ENCODE measurements at regions not wholly inside any gene's neighbourhood (a gene's known extent, or its start where the extent isn't known, plus 50 kb on each side); places are given as distances from the start of the nearest gene placed in this dataset.

DNA sequence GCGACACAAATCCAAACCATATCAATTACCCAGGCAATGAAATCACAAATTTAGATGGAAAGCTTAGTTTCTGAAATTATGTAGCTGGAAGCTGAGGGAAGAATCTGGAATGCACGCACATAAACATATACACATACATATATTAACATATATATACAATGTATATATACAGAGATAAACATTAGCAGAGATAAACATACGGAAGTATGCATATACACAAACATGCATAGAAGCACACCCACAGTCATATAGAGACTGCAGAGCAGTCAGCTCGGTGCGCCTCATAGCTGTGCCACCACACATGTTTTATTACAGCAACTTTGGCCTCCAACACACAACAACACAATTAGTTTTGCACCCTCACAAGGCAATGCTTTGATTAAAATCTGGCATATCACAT lies 288.1 kb downstream of the TEX29 start:
- TF ChIP-seq, protein P1, sequence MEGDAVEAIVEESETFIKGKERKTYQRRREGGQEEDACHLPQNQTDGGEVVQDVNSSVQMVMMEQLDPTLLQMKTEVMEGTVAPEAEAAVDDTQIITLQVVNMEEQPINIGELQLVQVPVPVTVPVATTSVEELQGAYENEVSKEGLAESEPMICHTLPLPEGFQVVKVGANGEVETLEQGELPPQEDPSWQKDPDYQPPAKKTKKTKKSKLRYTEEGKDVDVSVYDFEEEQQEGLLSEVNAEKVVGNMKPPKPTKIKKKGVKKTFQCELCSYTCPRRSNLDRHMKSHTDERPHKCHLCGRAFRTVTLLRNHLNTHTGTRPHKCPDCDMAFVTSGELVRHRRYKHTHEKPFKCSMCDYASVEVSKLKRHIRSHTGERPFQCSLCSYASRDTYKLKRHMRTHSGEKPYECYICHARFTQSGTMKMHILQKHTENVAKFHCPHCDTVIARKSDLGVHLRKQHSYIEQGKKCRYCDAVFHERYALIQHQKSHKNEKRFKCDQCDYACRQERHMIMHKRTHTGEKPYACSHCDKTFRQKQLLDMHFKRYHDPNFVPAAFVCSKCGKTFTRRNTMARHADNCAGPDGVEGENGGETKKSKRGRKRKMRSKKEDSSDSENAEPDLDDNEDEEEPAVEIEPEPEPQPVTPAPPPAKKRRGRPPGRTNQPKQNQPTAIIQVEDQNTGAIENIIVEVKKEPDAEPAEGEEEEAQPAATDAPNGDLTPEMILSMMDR (conservative IDR thresholded peaks at IDR 0.05 in 1 of 2, IDR thresholded peaks at IDR 0.05 in 1 of 2; ENCODE audit: low read depth in 1 of 2, low read length in 2 of 2): no peak
- no peak for TF ChIP-seq EZH2 (IDR thresholded peaks at IDR 0.05; ENCODE audit: low read length, missing control alignments)
